H9 (cell line): ENCODE measurements at regions not wholly inside any gene's neighbourhood (a gene's known extent, or its start where the extent isn't known, plus 50 kb on each side); places are given as distances from the start of the nearest gene placed in this dataset.

Experiments
- DNase-seq: peaks from one replicate; pipeline ENCODE4 v3.0.0-alpha.2; 2017
- H2AFZ ChIP-seq: one replicate; pipeline ENCODE4 v1.6.1; 2013; ENCODE audit warnings: mild to moderate bottlenecking, low read length, control low read depth, moderate library complexity
- H2AK5ac ChIP-seq: 2 replicates; pipeline ENCODE4 v1.6.1; 2013; ENCODE audit warnings: low read length, control low read depth, mixed read lengths; ENCODE audit not compliant: insufficient read length
- H2BK120ac ChIP-seq: one replicate; pipeline ENCODE4 v1.6.1; 2013; ENCODE audit warnings: low read depth, mild to moderate bottlenecking, low read length, control low read depth, inconsistent platforms; ENCODE audit not compliant: poor library complexity, severe bottlenecking
- H2BK12ac ChIP-seq: 2 replicates; pipeline ENCODE4 v1.6.1; 2013; ENCODE audit warnings: low read length, control low read depth, mixed read lengths, low read depth; ENCODE audit not compliant: insufficient read length
- H2BK15ac ChIP-seq: 2 replicates; pipeline ENCODE4 v1.6.1; 2013; ENCODE audit warnings: low read depth, low read length, control low read depth
- H2BK20ac ChIP-seq: one replicate; pipeline ENCODE4 v1.6.1; 2013; ENCODE audit warnings: low read depth, mild to moderate bottlenecking, low read length, control low read depth, inconsistent platforms; ENCODE audit not compliant: poor library complexity, severe bottlenecking
- H2BK5ac ChIP-seq: 2 replicates; pipeline ENCODE4 v1.6.1; 2013; ENCODE audit warnings: low read length, control low read depth, mixed read lengths; ENCODE audit not compliant: insufficient read length
- H3K14ac ChIP-seq: 2 replicates; pipeline ENCODE4 v1.6.1; 2013; ENCODE audit warnings: low read length, control low read depth; ENCODE audit not compliant: insufficient read depth
- H3K18ac ChIP-seq: 2 replicates; pipeline ENCODE4 v1.6.1; 2013; ENCODE audit warnings: low read depth, mild to moderate bottlenecking, mixed read lengths, low read length, control low read depth; ENCODE audit not compliant: insufficient read length
- H3K23ac ChIP-seq: 2 replicates; pipeline ENCODE4 v1.6.1; 2013; ENCODE audit warnings: low read length, control low read depth, mixed read lengths, low read depth; ENCODE audit not compliant: insufficient read length
- H3K23me2 ChIP-seq: 2 replicates; pipeline ENCODE4 v1.6.1; 2013; ENCODE audit warnings: low read depth, mild to moderate bottlenecking, mixed read lengths, low read length, control low read depth; ENCODE audit not compliant: insufficient read length, poor library complexity, severe bottlenecking
- H3K27ac ChIP-seq: 2 replicates; pipeline ENCODE4 v1.5.1; 2013; ENCODE audit warnings: low read length, control low read depth, mixed read lengths, low read depth; ENCODE audit not compliant: insufficient read length
- H3K27me3 ChIP-seq: 2 replicates; pipeline ENCODE4 v1.6.1; 2013; ENCODE audit warnings: low read length, control low read depth, inconsistent platforms; ENCODE audit not compliant: insufficient read depth
- H3K4ac ChIP-seq: 2 replicates; pipeline ENCODE4 v1.6.1; 2013; ENCODE audit warnings: low read depth, mild to moderate bottlenecking, control low read depth, inconsistent platforms, low read length, moderate library complexity
- H3K4me1 ChIP-seq: 2 replicates; pipeline ENCODE4 v1.6.1; 2013; ENCODE audit warnings: low read length, control low read depth, inconsistent platforms; ENCODE audit not compliant: insufficient read depth
- H3K4me2 ChIP-seq: 2 replicates; pipeline ENCODE4 v1.6.1; 2013; ENCODE audit warnings: low read length, control low read depth, mixed read lengths; ENCODE audit not compliant: insufficient read length, insufficient read depth
- H3K56ac ChIP-seq: 2 replicates; pipeline ENCODE4 v1.6.1; 2013; ENCODE audit warnings: low read depth, mild to moderate bottlenecking, mixed read lengths, low read length, control low read depth; ENCODE audit not compliant: insufficient read length
- H3K79me1 ChIP-seq: 2 replicates; pipeline ENCODE4 v1.6.1; 2013; ENCODE audit warnings: low read depth, mild to moderate bottlenecking, moderate library complexity, low read length, control low read depth, inconsistent platforms; ENCODE audit not compliant: insufficient read depth, poor library complexity, severe bottlenecking
- H3K79me2 ChIP-seq: 2 replicates; pipeline ENCODE4 v1.6.1; 2013; ENCODE audit warnings: low read length, control low read depth, inconsistent platforms; ENCODE audit not compliant: insufficient read depth
- H3K9ac ChIP-seq: 2 replicates; pipeline ENCODE4 v1.6.1; 2013; ENCODE audit warnings: low read length, control low read depth, mixed read lengths; ENCODE audit not compliant: insufficient read length; ENCODE audit errors: extremely low read depth
- H3K9me3 ChIP-seq: one replicate; pipeline ENCODE4 v1.6.1; 2013; ENCODE audit warnings: low read depth, low read length, inconsistent platforms; ENCODE audit not compliant: control insufficient read depth
- H3T11ph ChIP-seq: one replicate; pipeline ENCODE4 v1.6.1; 2013; ENCODE audit warnings: mild to moderate bottlenecking, low read length, control low read depth, inconsistent platforms
- H4K20me1 ChIP-seq: one replicate; pipeline ENCODE4 v1.6.1; 2013; ENCODE audit not compliant: control insufficient read depth, insufficient read length, insufficient read depth
- H4K5ac ChIP-seq: 2 replicates; pipeline ENCODE4 v1.6.1; 2013; ENCODE audit warnings: low read depth, mild to moderate bottlenecking, mixed read lengths, low read length, control low read depth; ENCODE audit not compliant: insufficient read length
- H4K8ac ChIP-seq: replicated peaks from 2 replicates; pipeline ENCODE4 v1.6.1; 2013; ENCODE audit warnings: low read length, control low read depth, mixed read lengths, low read depth; ENCODE audit not compliant: insufficient read length
- H4K91ac ChIP-seq: 2 replicates; pipeline ENCODE4 v1.6.1; 2013; ENCODE audit warnings: low read depth, mild to moderate bottlenecking, moderate library complexity, mixed read lengths, low read length, control low read depth; ENCODE audit not compliant: insufficient read length
- H3K27ac Mint-ChIP-seq, 3 experiments: 2 replicates in 2 of 3; 3 replicates in 1 of 3; pipeline ENCODE4 v1.8.0; 2020 to 2021; ENCODE audit warnings: mixed read lengths in 3 of 3, mild to moderate bottlenecking in 1 of 3, moderate library complexity in 1 of 3
- H3K27me3 Mint-ChIP-seq: 2 replicates; pipeline ENCODE4 v1.8.0; 2021; ENCODE audit warnings: low read depth, mild to moderate bottlenecking, moderate library complexity, mixed read lengths
- H3K36me3 Mint-ChIP-seq, 3 experiments: 2 replicates in 2 of 3; 3 replicates in 1 of 3; pipeline ENCODE4 v1.8.0; 2020 to 2021; ENCODE audit warnings: low read depth in 3 of 3, mixed read lengths in 3 of 3; ENCODE audit not compliant: insufficient read depth in 1 of 3
- H3K4me1 Mint-ChIP-seq, 2 experiments: 2 replicates each; pipeline ENCODE4 v1.8.0; 2020; ENCODE audit warnings: mixed read lengths in 2 of 2
- H3K4me3 Mint-ChIP-seq, 2 experiments: 2 replicates in 1 of 2; 3 replicates in 1 of 2; pipeline ENCODE4 v1.8.0; 2020 to 2021; ENCODE audit warnings: mild to moderate bottlenecking in 2 of 2, mixed read lengths in 2 of 2, moderate library complexity in 1 of 2
- H3K9me3 Mint-ChIP-seq, 2 experiments: 2 replicates in 1 of 2; 3 replicates in 1 of 2; pipeline ENCODE4 v1.8.0; 2020; ENCODE audit warnings: mild to moderate bottlenecking in 2 of 2, mixed read lengths in 2 of 2, moderate library complexity in 1 of 2
- WGBS: extraction: QIAGEN DNeasy Blood & Tissue Kit; methylation state at CpG from one replicate; pipeline ENCODE4 v1.1.7; 2013; ENCODE audit warnings: missing lambda C conversion rate, low lambda C conversion rate, mixed read lengths; ENCODE audit not compliant: insufficient read length; ENCODE audit errors: extremely low coverage; 5-methylcytosine and 5-hydroxymethylcytosine counted together
- TF ChIP-seq, protein P1 (sequence below): fragments of 200-600 bp; sonication (generic); conservative IDR thresholded peaks from 3 replicates; pipeline ENCODE4 v1.8.0; 2021; ENCODE audit warnings: antibody characterized with exemption, mild to moderate bottlenecking

DNA sequence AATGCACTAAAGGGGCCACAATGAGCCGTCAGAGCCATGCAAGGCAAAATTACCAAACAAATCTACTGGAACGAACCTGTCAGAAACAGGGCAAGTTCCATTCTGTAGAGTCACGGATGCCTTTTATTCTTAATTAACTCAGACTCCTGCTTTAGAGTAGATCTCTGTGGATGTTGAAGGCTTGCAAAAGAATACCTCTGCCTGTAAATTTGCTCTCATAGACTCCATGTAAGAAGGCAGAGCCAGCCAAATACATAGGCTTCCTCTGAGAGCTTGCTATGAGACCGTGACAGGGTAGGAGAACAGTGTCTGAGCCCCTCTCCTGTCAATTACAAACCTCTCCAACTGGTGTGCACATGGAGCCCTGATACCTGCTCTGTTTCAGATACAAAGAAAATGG is 787.9 kb upstream of the POM121L12 start:
- Histone ChIP-seq H3K18ac (no peak overlapping the region), H3K56ac (no peak overlapping the region), H3K9ac (no peak overlapping the region), H3K4ac (no peak overlapping the region), H4K20me1 (no peaks in the 10 kb centered on the region), H3K27ac (no peak overlapping the region), H4K91ac (no peak overlapping the region), H3K79me2 (no peaks in the 10 kb centered on the region), H3K4me2 (no peak overlapping the region), H4K5ac (no peak overlapping the region), H2BK5ac (no peak overlapping the region), H2BK12ac (no peak overlapping the region), H3K27me3 (no peaks in the 10 kb centered on the region), H3K23me2 (no peaks in the 10 kb centered on the region), H2AK5ac (no peak overlapping the region), H3K79me1 (no peaks in the 10 kb centered on the region), H3K9me3 (peaks cover 11% of the 10 kb centered on the region), H2BK15ac (no peak overlapping the region), H2BK120ac (no peak overlapping the region), H4K8ac (no peak overlapping the region), H2AFZ (no peak overlapping the region), H2BK20ac (no peak overlapping the region), H3K23ac (no peak overlapping the region), H3T11ph (no peak overlapping the region), H3K14ac (no peak overlapping the region), H3K4me1 (no peaks in the 10 kb centered on the region)
- Mint-ChIP-seq H3K9me3 (peaks cover 13 to 21% of the 10 kb centered on the region in 2 experiments), H3K36me3 (peaks cover 3 to 23% (median 13%) of the 10 kb centered on the region in 3 experiments), H3K27me3 (no peaks in the 10 kb centered on the region), H3K27ac (no peak overlapping the region), H3K4me3 (no peak overlapping the region), H3K4me1 (no peaks in the 10 kb centered on the region)
- no peak for DNase-seq
- TF ChIP-seq, protein P1, sequence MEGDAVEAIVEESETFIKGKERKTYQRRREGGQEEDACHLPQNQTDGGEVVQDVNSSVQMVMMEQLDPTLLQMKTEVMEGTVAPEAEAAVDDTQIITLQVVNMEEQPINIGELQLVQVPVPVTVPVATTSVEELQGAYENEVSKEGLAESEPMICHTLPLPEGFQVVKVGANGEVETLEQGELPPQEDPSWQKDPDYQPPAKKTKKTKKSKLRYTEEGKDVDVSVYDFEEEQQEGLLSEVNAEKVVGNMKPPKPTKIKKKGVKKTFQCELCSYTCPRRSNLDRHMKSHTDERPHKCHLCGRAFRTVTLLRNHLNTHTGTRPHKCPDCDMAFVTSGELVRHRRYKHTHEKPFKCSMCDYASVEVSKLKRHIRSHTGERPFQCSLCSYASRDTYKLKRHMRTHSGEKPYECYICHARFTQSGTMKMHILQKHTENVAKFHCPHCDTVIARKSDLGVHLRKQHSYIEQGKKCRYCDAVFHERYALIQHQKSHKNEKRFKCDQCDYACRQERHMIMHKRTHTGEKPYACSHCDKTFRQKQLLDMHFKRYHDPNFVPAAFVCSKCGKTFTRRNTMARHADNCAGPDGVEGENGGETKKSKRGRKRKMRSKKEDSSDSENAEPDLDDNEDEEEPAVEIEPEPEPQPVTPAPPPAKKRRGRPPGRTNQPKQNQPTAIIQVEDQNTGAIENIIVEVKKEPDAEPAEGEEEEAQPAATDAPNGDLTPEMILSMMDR = no peak
- no CpG with 5 or more reads among the region's 4 CpGs for WGBS
